ENCODE measurements at regions not wholly inside any gene's neighbourhood (a gene's known extent, or its start where the extent isn't known, plus 50 kb on each side); places are given as distances from the start of the nearest gene placed in this dataset.

- DNase-seq (ENCODE audit: extremely low spot score in 2 of 2) = no peak
- Histone ChIP-seq H3K4me1 (no peaks in the 10 kb centered on the region), H3K4me3 (no peak overlapping the region), H3K27me3 (no peaks in the 10 kb centered on the region), H3K27ac (no peak overlapping the region), H3K9me3 (no peaks in the 10 kb centered on the region), H3K36me3 (no peaks in the 10 kb centered on the region)
- intact Hi-C loops (cut with DNase I) = no loop called here
- no peak for TF ChIP-seq POLR2AphosphoS5 (IDR thresholded peaks at IDR 0.05; ENCODE audit: insufficient read depth in 1 of 2, low read depth in 1 of 2)
- no peak for TF ChIP-seq CTCF (IDR thresholded peaks at IDR 0.05)
- no peak for TF ChIP-seq POLR2A (IDR thresholded peaks at IDR 0.05)
Observed at GRCh38 chr1:213606252-213606820, 381.4 kb upstream of the PROX1 start.

GRCh38 chr1:213613549-213613948 is 374.2 kb upstream of the PROX1 start:
- Histone ChIP-seq H3K4me1 (no peaks in the 10 kb centered on the region), H3K27me3 (no peaks in the 10 kb centered on the region), H3K9me3 (no peaks in the 10 kb centered on the region), H3K27ac (no peak overlapping the region), H3K4me3 (no peak overlapping the region), H3K36me3 (no peaks in the 10 kb centered on the region)
- TF ChIP-seq POLR2AphosphoS5 (IDR thresholded peaks at IDR 0.05; ENCODE audit: insufficient read depth in 1 of 2, low read depth in 1 of 2) (no peak), POLR2A (IDR thresholded peaks at IDR 0.05) (no peak), CTCF (IDR thresholded peaks at IDR 0.05) (no peak)
- no peak for DNase-seq (ENCODE audit: extremely low spot score in 2 of 2)
- intact Hi-C loops (cut with DNase I) = no loop called here

- Histone ChIP-seq H3K36me3 (no peaks in the 10 kb centered on the region), H3K4me3 (no peak overlapping the region), H3K27ac (no peak overlapping the region), H3K4me1 (no peaks in the 10 kb centered on the region), H3K27me3 (no peaks in the 10 kb centered on the region), H3K9me3 (no peaks in the 10 kb centered on the region)
- TF ChIP-seq POLR2AphosphoS5 (IDR thresholded peaks at IDR 0.05; ENCODE audit: insufficient read depth in 1 of 2, low read depth in 1 of 2) (no peak), POLR2A (IDR thresholded peaks at IDR 0.05) (no peak), CTCF (IDR thresholded peaks at IDR 0.05) (no peak)
- intact Hi-C loops (cut with DNase I) = no loop called here
- no peak for DNase-seq (ENCODE audit: extremely low spot score in 2 of 2)
Observed at GRCh38 chr1:213615226-213615916, 372.4 kb upstream of the PROX1 start.

- DNase-seq (ENCODE audit: extremely low spot score in 2 of 2) = no peak
- Histone ChIP-seq H3K27ac (no peak overlapping the region), H3K4me1 (no peaks in the 10 kb centered on the region), H3K9me3 (no peaks in the 10 kb centered on the region), H3K4me3 (no peak overlapping the region), H3K36me3 (no peaks in the 10 kb centered on the region), H3K27me3 (no peaks in the 10 kb centered on the region)
- TF ChIP-seq POLR2AphosphoS5 (IDR thresholded peaks at IDR 0.05; ENCODE audit: insufficient read depth in 1 of 2, low read depth in 1 of 2) (no peak), POLR2A (IDR thresholded peaks at IDR 0.05) (no peak), CTCF (IDR thresholded peaks at IDR 0.05) (no peak)
- intact Hi-C loops (cut with DNase I) = no loop called here
Observed at GRCh38 chr1:213617133-213617532, 370.6 kb upstream of the PROX1 start.

- DNase-seq (ENCODE audit: extremely low spot score in 2 of 2) = no peak
- intact Hi-C loops (cut with DNase I) = no loop called here
- Histone ChIP-seq H3K36me3 (no peaks in the 10 kb centered on the region), H3K27ac (no peak overlapping the region), H3K4me3 (no peak overlapping the region), H3K9me3 (no peaks in the 10 kb centered on the region), H3K4me1 (no peaks in the 10 kb centered on the region), H3K27me3 (no peaks in the 10 kb centered on the region)
- no peak for TF ChIP-seq POLR2A (IDR thresholded peaks at IDR 0.05)
- no peak for TF ChIP-seq POLR2AphosphoS5 (IDR thresholded peaks at IDR 0.05; ENCODE audit: insufficient read depth in 1 of 2, low read depth in 1 of 2)
- no peak for TF ChIP-seq CTCF (IDR thresholded peaks at IDR 0.05)
Observed at GRCh38 chr1:213618094-213618493, 369.7 kb upstream of the PROX1 start.
